ENCODE measurements at regions not wholly inside any gene's neighbourhood (a gene's known extent, or its start where the extent isn't known, plus 50 kb on each side); places are given as distances from the start of the nearest gene placed in this dataset.

- Histone ChIP-seq H3K4me1 (ENCODE audit: low read length) (no peaks in the 10 kb centered on the region), H3K9me3 (ENCODE audit: insufficient read depth, low read length) (no peaks in the 10 kb centered on the region), H3K9ac (ENCODE audit: low read length) (no peak overlapping the region), H3K4me2 (ENCODE audit: low read length) (no peak overlapping the region), H2AFZ (ENCODE audit: low read depth, low read length) (no peak overlapping the region), H3K4me3 (ENCODE audit: low read length) (no peak overlapping the region), H3K27me3 (ENCODE audit: low read depth, low read length) (no peaks in the 10 kb centered on the region), H3K27ac (ENCODE audit: low read length) (no peak overlapping the region), H4K20me1 (ENCODE audit: insufficient read depth, low read length) (no peaks in the 10 kb centered on the region), H3K36me3 (replicated peaks; ENCODE audit: low read depth, low read length) (no peaks in the 10 kb centered on the region), H3K79me2 (ENCODE audit: low read length) (no peaks in the 10 kb centered on the region)
- no peak for TF ChIP-seq CTCF (IDR thresholded peaks at IDR 0.05; ENCODE audit: low read depth, low read length)
- no peak for TF ChIP-seq EZH2phosphoT487 (IDR thresholded peaks at IDR 0.05; ENCODE audit: low read depth)
Measured at GRCh38 chr18:57230861-57231585, 84.1 kb downstream of the BOD1L2 start.

GRCh38 chr18:57231864-57232263 lies 85.0 kb downstream of the BOD1L2 start:
- Histone ChIP-seq H3K27ac (ENCODE audit: low read length) (no peak overlapping the region), H3K4me3 (ENCODE audit: low read length) (no peak overlapping the region), H3K79me2 (ENCODE audit: low read length) (no peaks in the 10 kb centered on the region)

DNA sequence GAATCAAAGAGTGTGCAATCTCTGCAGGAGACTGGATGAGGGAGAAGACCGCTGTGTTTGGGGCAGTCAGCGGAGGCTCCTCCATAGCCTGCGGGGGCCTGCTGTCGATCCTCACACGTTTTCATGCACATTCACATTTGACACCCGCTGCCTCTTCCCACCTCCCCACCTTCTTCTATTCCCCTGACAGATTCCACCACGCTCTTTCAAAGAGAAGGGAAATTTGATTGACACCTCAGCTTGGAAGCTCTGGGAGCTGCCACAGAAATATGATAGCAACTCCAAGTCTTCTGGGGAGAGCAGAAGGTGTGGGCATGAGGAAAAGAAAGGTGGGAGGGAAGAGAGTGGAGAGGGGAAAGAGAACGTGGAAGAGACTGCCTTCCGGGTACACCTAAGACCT lies 87.5 kb downstream of the BOD1L2 start:
- TF ChIP-seq EZH2phosphoT487 (IDR thresholded peaks at IDR 0.05; ENCODE audit: low read depth) (no peak), CTCF (IDR thresholded peaks at IDR 0.05; ENCODE audit: low read depth, low read length) (no peak)
- Histone ChIP-seq H3K4me3 (ENCODE audit: low read length) (no peak overlapping the region), H3K9ac (ENCODE audit: low read length) (no peak overlapping the region), H3K9me3 (ENCODE audit: insufficient read depth, low read length) (no peaks in the 10 kb centered on the region), H4K20me1 (ENCODE audit: insufficient read depth, low read length) (no peaks in the 10 kb centered on the region), H2AFZ (ENCODE audit: low read depth, low read length) (no peak overlapping the region), H3K4me2 (ENCODE audit: low read length) (no peak overlapping the region), H3K36me3 (replicated peaks; ENCODE audit: low read depth, low read length) (no peaks in the 10 kb centered on the region), H3K79me2 (ENCODE audit: low read length) (no peaks in the 10 kb centered on the region), H3K27ac (ENCODE audit: low read length) (no peak overlapping the region), H3K4me1 (ENCODE audit: low read length) (no peaks in the 10 kb centered on the region), H3K27me3 (ENCODE audit: low read depth, low read length) (no peaks in the 10 kb centered on the region; the same call in 1 of the 2 replicates)

More at GRCh38 chr18:57231864-57232263, 85.0 kb downstream of the BOD1L2 start:
- Histone ChIP-seq H3K27me3 (ENCODE audit: low read depth, low read length) (no peaks in the 10 kb centered on the region), H3K9ac (ENCODE audit: low read length) (no peak overlapping the region), H3K9me3 (ENCODE audit: insufficient read depth, low read length) (no peaks in the 10 kb centered on the region), H3K4me2 (ENCODE audit: low read length) (no peak overlapping the region), H3K36me3 (replicated peaks; ENCODE audit: low read depth, low read length) (no peaks in the 10 kb centered on the region), H3K4me1 (ENCODE audit: low read length) (no peaks in the 10 kb centered on the region), H4K20me1 (ENCODE audit: insufficient read depth, low read length) (no peaks in the 10 kb centered on the region), H2AFZ (ENCODE audit: low read depth, low read length) (no peak overlapping the region)
- TF ChIP-seq CTCF (IDR thresholded peaks at IDR 0.05; ENCODE audit: low read depth, low read length) = no peak
- no peak for TF ChIP-seq EZH2phosphoT487 (IDR thresholded peaks at IDR 0.05; ENCODE audit: low read depth)

DNA sequence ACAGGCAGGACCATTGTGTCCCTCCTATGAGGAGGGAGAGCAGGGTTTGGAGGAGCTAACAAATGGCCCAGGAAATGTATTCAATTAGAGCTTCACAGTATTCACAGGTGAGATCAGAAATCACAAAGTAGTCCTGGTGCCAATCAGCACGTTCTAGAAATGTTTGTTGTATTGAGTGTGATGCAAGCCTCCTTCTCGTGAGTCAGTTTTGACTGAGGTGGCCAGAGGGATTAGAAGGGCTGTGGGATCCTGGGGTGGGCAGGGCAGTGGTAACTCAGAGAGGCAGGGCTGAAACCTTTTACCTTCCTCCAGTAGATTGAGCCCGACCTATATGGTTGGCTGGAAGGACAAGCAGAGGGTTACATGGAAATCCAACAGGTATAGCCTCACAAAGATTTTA lies 95.0 kb downstream of the BOD1L2 start:
- Histone ChIP-seq H3K4me2 (ENCODE audit: low read length) (no peak overlapping the region), H3K9me3 (ENCODE audit: insufficient read depth, low read length) (no peaks in the 10 kb centered on the region), H4K20me1 (ENCODE audit: insufficient read depth, low read length) (no peaks in the 10 kb centered on the region), H3K27me3 (ENCODE audit: low read depth, low read length) (peaks cover 18% of the 10 kb centered on the region), H3K27ac (ENCODE audit: low read length) (no peak overlapping the region), H3K4me1 (ENCODE audit: low read length) (peaks cover 8% of the 10 kb centered on the region), H3K79me2 (ENCODE audit: low read length) (no peaks in the 10 kb centered on the region), H3K9ac (ENCODE audit: low read length) (no peak overlapping the region), H2AFZ (ENCODE audit: low read depth, low read length) (no peak overlapping the region), H3K4me3 (ENCODE audit: low read length) (no peak overlapping the region), H3K36me3 (replicated peaks; ENCODE audit: low read depth, low read length) (no peaks in the 10 kb centered on the region)
- TF ChIP-seq CTCF (IDR thresholded peaks at IDR 0.05; ENCODE audit: low read depth, low read length) = no peak
- TF ChIP-seq EZH2phosphoT487 (IDR thresholded peaks at IDR 0.05; ENCODE audit: low read depth) = no peak

Data from OCI-LY3 (cell line).